Right atrium auricular region (tissue), 2 donors: ENCODE measurements at regions not wholly inside any gene's neighbourhood (a gene's known extent, or its start where the extent isn't known, plus 50 kb on each side); places are given as distances from the start of the nearest gene placed in this dataset.

Experiments
- DNase-seq: peaks from one replicate; pipeline ENCODE4 v3.0.0-alpha.2; 2019; ENCODE audit warnings: low spot score
- H3K27ac ChIP-seq, 2 donors: fragments of 200-600 bp; sonication (generic); 1 replicate in 1 of 2; 2 replicates in 1 of 2; pipeline ENCODE4 v1.5.1; 2016 to 2019
- H3K27me3 ChIP-seq, 2 donors: fragments of 200-600 bp; sonication (generic); one replicate each; pipeline versions ENCODE4 v1.5.1 to v1.6.0; 2017 to 2019
- H3K36me3 ChIP-seq: fragments of 200-600 bp; sonication (generic); one replicate; pipeline ENCODE4 v1.5.1; 2016
- H3K4me1 ChIP-seq, 2 donors: fragments of 200-600 bp; sonication (generic); one replicate each; pipeline versions ENCODE4 v1.5.1 to v1.6.0; 2017 to 2019
- H3K4me3 ChIP-seq, 2 donors: fragments of 200-600 bp; sonication (generic); 1 replicate in 1 of 2; 2 replicates in 1 of 2; pipeline ENCODE4 v1.5.1; 2017 to 2019; ENCODE audit warnings: mild to moderate bottlenecking in 1 of 2, moderate library complexity in 1 of 2
- H3K9me3 ChIP-seq, 2 donors: fragments of 200-600 bp; sonication (generic); one replicate each; pipeline ENCODE4 v1.5.1; 2019
- TF ChIP-seq, protein P1 (sequence below), 2 donors: fragments of 200-600 bp; sonication (generic); IDR thresholded peaks; one replicate each; pipeline ENCODE4 v1.5.1; 2019; ENCODE audit warnings: antibody characterized with exemption in 2 of 2

DNA sequence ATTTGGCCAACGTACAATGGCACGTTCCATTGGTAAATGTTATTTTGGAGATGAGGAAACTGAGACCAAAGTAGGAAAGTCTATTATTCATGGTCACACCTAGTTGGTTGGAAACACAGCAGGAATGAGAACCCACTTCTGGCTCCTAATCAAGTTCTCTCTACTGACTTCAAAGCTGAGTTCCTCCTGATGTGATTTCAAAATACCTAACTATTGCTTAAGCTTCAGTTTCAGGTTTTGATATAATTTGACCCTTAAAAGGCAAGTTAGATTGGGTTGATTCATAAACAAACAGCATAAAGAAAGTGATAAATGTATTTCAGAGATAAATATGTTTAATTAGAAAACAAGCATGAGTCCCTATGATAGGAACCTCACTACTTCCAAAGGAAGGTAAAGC is 312.5 kb downstream of the PARP8 start:
- H3K9me3 ChIP-seq: peaks cover 0 to 6% of the 10 kb centered on the region in 2 donors
- TF ChIP-seq, protein P1, sequence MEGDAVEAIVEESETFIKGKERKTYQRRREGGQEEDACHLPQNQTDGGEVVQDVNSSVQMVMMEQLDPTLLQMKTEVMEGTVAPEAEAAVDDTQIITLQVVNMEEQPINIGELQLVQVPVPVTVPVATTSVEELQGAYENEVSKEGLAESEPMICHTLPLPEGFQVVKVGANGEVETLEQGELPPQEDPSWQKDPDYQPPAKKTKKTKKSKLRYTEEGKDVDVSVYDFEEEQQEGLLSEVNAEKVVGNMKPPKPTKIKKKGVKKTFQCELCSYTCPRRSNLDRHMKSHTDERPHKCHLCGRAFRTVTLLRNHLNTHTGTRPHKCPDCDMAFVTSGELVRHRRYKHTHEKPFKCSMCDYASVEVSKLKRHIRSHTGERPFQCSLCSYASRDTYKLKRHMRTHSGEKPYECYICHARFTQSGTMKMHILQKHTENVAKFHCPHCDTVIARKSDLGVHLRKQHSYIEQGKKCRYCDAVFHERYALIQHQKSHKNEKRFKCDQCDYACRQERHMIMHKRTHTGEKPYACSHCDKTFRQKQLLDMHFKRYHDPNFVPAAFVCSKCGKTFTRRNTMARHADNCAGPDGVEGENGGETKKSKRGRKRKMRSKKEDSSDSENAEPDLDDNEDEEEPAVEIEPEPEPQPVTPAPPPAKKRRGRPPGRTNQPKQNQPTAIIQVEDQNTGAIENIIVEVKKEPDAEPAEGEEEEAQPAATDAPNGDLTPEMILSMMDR (IDR thresholded peaks at IDR 0.05): no peak
- H3K27me3 ChIP-seq: no peaks in the 10 kb centered on the region
- H3K4me1 ChIP-seq: no peaks in the 10 kb centered on the region
- H3K27ac ChIP-seq: no peak overlapping the region
- H3K4me3 ChIP-seq: no peak overlapping the region
- H3K36me3 ChIP-seq: no peaks in the 10 kb centered on the region
- DNase-seq: no peak

GRCh38 chr5:50984640-50985039 is 318.2 kb downstream of the PARP8 start:
- no peak for DNase-seq
- H3K36me3 ChIP-seq: no peaks in the 10 kb centered on the region
- no peaks in the 10 kb centered on the region for H3K27me3 ChIP-seq
- no peak overlapping the region for H3K4me3 ChIP-seq
- no peaks in the 10 kb centered on the region for H3K4me1 ChIP-seq
- peaks cover 0 to 6% of the 10 kb centered on the region in 2 donors for H3K9me3 ChIP-seq
- TF ChIP-seq, protein P1 (IDR thresholded peaks at IDR 0.05): no peak
- H3K27ac ChIP-seq: no peak overlapping the region

GRCh38 chr5:50990296-50990924 is 324.0 kb downstream of the PARP8 start:
- Histone ChIP-seq H3K4me1 (no peaks in the 10 kb centered on the region), H3K4me3 (no peak overlapping the region), H3K27ac (no peak overlapping the region), H3K9me3 (no peaks in the 10 kb centered on the region), H3K36me3 (no peaks in the 10 kb centered on the region), H3K27me3 (no peaks in the 10 kb centered on the region)
- TF ChIP-seq, protein P1 (IDR thresholded peaks at IDR 0.05): no peak
- no peak for DNase-seq

GRCh38 chr5:50995285-50995942 is 329.0 kb downstream of the PARP8 start:
- H3K4me3 ChIP-seq: no peak overlapping the region
- H3K36me3 ChIP-seq: no peaks in the 10 kb centered on the region
- H3K9me3 ChIP-seq: no peaks in the 10 kb centered on the region
- H3K27me3 ChIP-seq: no peaks in the 10 kb centered on the region
- TF ChIP-seq, protein P1 (IDR thresholded peaks at IDR 0.05): no peak
- H3K4me1 ChIP-seq: no peaks in the 10 kb centered on the region
- DNase-seq: no peak
- H3K27ac ChIP-seq: no peak overlapping the region

GRCh38 chr5:51001227-51001923 is 334.9 kb downstream of the PARP8 start:
- no peaks in the 10 kb centered on the region for H3K4me1 ChIP-seq
- DNase-seq: no peak
- no peak overlapping the region for H3K27ac ChIP-seq
- no peaks in the 10 kb centered on the region for H3K27me3 ChIP-seq
- H3K36me3 ChIP-seq: no peaks in the 10 kb centered on the region
- no peaks in the 10 kb centered on the region for H3K9me3 ChIP-seq
- no peak overlapping the region for H3K4me3 ChIP-seq
- TF ChIP-seq, protein P1 (IDR thresholded peaks at IDR 0.05): no peak
